HAP-1 (cell line): ENCODE measurements at regions not wholly inside any gene's neighbourhood (a gene's known extent, or its start where the extent isn't known, plus 50 kb on each side); places are given as distances from the start of the nearest gene placed in this dataset.

Experiments
- DNase-seq, 2 experiments: peaks; one replicate each; pipeline ENCODE4 v3.0.0-alpha.2; 2016 to 2020; ENCODE audit warnings: low spot score in 2 of 2
- H3K27me3 ChIP-seq: fragments of 250-450 bp; sonication (Bioruptor Pico); 2 replicates; pipeline ENCODE4 v1.5.1; 2020; ENCODE audit warnings: low read depth, mild to moderate bottlenecking, moderate library complexity
- H3K36me3 ChIP-seq: fragments of 250-450 bp; sonication (Bioruptor Pico); replicated peaks from 2 replicates; pipeline ENCODE4 v1.5.1; 2020; ENCODE audit warnings: mild to moderate bottlenecking
- H3K4me1 ChIP-seq: fragments of 250-450 bp; sonication (Bioruptor Pico); 2 replicates; pipeline ENCODE4 v1.5.1; 2020; ENCODE audit warnings: mild to moderate bottlenecking
- H3K4me3 ChIP-seq: fragments of 250-450 bp; sonication (Bioruptor Pico); 2 replicates; pipeline ENCODE4 v1.5.1; 2020; ENCODE audit warnings: mild to moderate bottlenecking, moderate library complexity
- H3K9me3 ChIP-seq: fragments of 250-450 bp; sonication (Bioruptor Pico); 2 replicates; pipeline ENCODE4 v1.5.1; 2020; ENCODE audit warnings: mild to moderate bottlenecking, moderate library complexity
- in situ Hi-C: fragments of 300-500 bp; cut with MboI; formaldehyde crosslinking; loops from 3 replicates; pipeline ENCODE4 v1.14.3; 2020; ENCODE audit warnings: low sequenced_read_pairs, inconsistent platforms, mixed read lengths

GRCh38 chr20:48319943-48320584 is 507.7 kb downstream of the PREX1 start:
- H3K4me1 ChIP-seq, result no peaks in the 10 kb centered on the region
- no peak overlapping the region for H3K4me3 ChIP-seq
- no peaks in the 10 kb centered on the region for H3K9me3 ChIP-seq
- no peak for DNase-seq
- no peaks in the 10 kb centered on the region for H3K36me3 ChIP-seq
- in situ Hi-C loops, result no loop called here
- no peaks in the 10 kb centered on the region for H3K27me3 ChIP-seq

DNA sequence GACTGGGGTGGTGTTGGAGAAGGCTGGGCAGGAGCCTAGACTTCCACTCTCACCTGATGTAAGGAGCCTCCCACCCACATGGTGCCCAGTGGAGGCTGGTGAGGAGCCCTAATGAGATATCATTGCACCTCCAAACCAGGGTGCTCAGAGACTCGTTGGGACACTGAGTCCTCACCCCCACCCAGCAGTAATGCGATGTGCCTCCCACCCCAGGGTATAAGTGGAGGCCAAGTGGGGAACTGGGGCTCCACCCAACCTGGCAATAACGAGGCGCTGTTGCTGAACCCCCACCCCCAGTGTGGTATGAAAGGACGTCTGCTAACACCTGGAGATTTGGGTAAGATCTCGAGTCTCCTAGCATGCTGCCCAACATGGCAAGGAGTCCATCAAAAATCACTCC is 510.2 kb downstream of the PREX1 start:
- no peaks in the 10 kb centered on the region for H3K9me3 ChIP-seq
- H3K36me3 ChIP-seq, result no peaks in the 10 kb centered on the region
- H3K4me1 ChIP-seq, result no peaks in the 10 kb centered on the region
- DNase-seq, result no peak
- H3K4me3 ChIP-seq, result no peak overlapping the region
- in situ Hi-C loops, result no loop called here
- no peaks in the 10 kb centered on the region for H3K27me3 ChIP-seq

- H3K9me3 ChIP-seq, result no peaks in the 10 kb centered on the region
- no peaks in the 10 kb centered on the region for H3K4me1 ChIP-seq
- no peak overlapping the region for H3K4me3 ChIP-seq
- in situ Hi-C loops, result no loop called here
- no peaks in the 10 kb centered on the region for H3K27me3 ChIP-seq
- DNase-seq, result no peak
- H3K36me3 ChIP-seq, result no peaks in the 10 kb centered on the region
These were observed 512.7 kb downstream of the PREX1 start for GRCh38 chr20:48314925-48315592.

- Histone ChIP-seq H3K9me3 (no peaks in the 10 kb centered on the region), H3K4me1 (no peaks in the 10 kb centered on the region), H3K27me3 (no peaks in the 10 kb centered on the region), H3K36me3 (no peaks in the 10 kb centered on the region), H3K4me3 (no peak overlapping the region)
- in situ Hi-C loops, result no loop called here
- DNase-seq, result no peak
These were observed 514.5 kb downstream of the PREX1 start for GRCh38 chr20:48313324-48313723.

DNA sequence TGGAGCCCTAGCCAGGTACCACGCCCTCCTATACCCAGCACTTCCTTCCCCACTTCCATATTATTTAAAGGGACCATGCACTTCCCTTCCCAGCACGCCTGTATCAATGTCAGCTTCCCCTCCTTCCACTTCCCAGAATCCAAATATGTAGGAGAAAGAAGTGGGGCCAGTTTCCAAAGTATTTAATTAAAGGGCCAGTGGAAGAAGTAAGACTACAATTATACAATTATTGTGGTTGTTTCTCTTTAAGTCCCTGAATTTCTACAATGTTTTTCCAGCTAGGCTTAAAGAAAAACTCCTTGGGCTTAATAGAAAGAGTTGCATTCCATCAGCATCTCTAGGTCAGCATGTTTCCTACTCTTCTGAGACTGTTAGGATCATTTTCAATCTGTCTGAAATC is 515.8 kb downstream of the PREX1 start:
- Histone ChIP-seq H3K9me3 (no peaks in the 10 kb centered on the region), H3K36me3 (no peaks in the 10 kb centered on the region), H3K4me3 (no peak overlapping the region), H3K4me1 (no peaks in the 10 kb centered on the region), H3K27me3 (no peaks in the 10 kb centered on the region)
- in situ Hi-C loops, result no loop called here
- no peak for DNase-seq

DNA sequence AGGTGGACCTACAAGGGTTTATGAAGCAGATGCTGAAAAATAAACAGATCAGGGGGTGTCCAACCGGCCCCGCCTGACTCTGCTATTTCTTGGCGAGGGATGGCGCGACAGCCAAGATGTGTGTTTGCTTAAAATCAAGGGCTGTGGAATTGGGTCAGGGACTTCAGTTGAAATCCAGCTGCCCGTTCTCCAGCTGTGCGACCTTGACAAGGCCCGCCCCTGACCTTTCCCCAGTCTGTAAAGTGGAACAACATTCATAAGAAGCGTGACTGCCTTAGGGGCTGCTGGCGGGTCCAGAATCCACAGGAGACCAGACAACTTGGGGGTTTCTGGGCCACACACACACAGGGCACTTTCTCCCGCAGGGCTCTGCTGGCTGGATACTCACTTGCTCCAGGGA is 517.5 kb downstream of the PREX1 start:
- Histone ChIP-seq H3K4me3 (no peak overlapping the region), H3K9me3 (no peaks in the 10 kb centered on the region), H3K27me3 (no peaks in the 10 kb centered on the region), H3K36me3 (no peaks in the 10 kb centered on the region), H3K4me1 (no peaks in the 10 kb centered on the region)
- in situ Hi-C loops, result no loop called here
- DNase-seq, result no peak

DNA sequence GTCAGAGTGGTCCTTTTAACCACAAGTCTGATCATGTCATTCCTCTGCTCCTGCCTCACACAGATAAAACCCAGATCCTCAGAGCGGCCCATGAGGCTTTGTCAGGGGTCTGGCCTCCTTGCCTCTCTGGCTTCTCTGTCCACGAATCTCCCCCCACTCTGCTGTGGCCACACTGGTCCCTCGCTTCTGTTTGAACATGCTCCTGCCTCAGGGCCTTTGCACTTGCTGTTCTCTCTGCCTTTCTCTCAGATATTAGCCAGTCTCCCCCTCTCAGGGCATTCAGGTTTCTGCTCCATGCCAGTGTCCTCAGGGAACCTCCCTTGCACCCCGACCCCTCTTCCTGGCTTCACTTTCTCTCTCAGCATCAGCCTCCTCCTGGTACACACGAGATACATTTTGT is 518.5 kb downstream of the PREX1 start:
- no peak overlapping the region for H3K4me3 ChIP-seq
- no peaks in the 10 kb centered on the region for H3K9me3 ChIP-seq
- in situ Hi-C loops, result no loop called here
- no peaks in the 10 kb centered on the region for H3K27me3 ChIP-seq
- H3K4me1 ChIP-seq, result no peaks in the 10 kb centered on the region
- H3K36me3 ChIP-seq, result no peaks in the 10 kb centered on the region
- no peak for DNase-seq

DNA sequence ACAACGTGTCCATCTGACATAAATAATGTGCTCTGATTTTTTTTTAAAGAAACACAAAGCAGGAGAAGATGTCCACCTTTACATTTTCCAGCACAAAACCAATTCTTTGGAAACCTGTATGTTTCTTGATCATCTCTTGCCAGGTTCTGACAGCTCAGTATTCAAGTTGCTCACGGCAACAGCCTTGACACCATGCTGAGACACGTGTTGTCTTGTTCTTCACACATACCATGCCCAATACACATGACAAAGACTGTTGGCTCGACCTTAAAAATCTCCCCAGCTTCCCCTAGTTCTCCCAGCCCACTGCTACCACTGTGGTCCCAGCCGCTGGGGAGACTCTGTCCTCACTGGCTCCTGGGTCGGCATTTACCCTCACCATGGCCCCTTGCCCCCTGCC is 518.9 kb downstream of the PREX1 start:
- Histone ChIP-seq H3K4me1 (no peaks in the 10 kb centered on the region), H3K9me3 (no peaks in the 10 kb centered on the region), H3K36me3 (no peaks in the 10 kb centered on the region), H3K27me3 (no peaks in the 10 kb centered on the region), H3K4me3 (no peak overlapping the region)
- in situ Hi-C loops, result no loop called here
- DNase-seq, result no peak

GRCh38 chr20:48308232-48308781 is 519.5 kb downstream of the PREX1 start:
- no peaks in the 10 kb centered on the region for H3K36me3 ChIP-seq
- H3K4me3 ChIP-seq, result no peak overlapping the region

GRCh38 chr20:48307277-48307676 is 520.5 kb downstream of the PREX1 start:
- no peaks in the 10 kb centered on the region for H3K36me3 ChIP-seq
- DNase-seq, result no peak
- H3K27me3 ChIP-seq, result no peaks in the 10 kb centered on the region
- no peak overlapping the region for H3K4me3 ChIP-seq
- H3K9me3 ChIP-seq, result no peaks in the 10 kb centered on the region
- no peaks in the 10 kb centered on the region for H3K4me1 ChIP-seq
- in situ Hi-C loops, result no loop called here

More at GRCh38 chr20:48308232-48308781, 519.5 kb downstream of the PREX1 start:
- H3K4me1 ChIP-seq, result no peaks in the 10 kb centered on the region
- H3K9me3 ChIP-seq, result no peaks in the 10 kb centered on the region
- no peaks in the 10 kb centered on the region for H3K27me3 ChIP-seq
- in situ Hi-C loops, result no loop called here
- DNase-seq, result no peak

DNA sequence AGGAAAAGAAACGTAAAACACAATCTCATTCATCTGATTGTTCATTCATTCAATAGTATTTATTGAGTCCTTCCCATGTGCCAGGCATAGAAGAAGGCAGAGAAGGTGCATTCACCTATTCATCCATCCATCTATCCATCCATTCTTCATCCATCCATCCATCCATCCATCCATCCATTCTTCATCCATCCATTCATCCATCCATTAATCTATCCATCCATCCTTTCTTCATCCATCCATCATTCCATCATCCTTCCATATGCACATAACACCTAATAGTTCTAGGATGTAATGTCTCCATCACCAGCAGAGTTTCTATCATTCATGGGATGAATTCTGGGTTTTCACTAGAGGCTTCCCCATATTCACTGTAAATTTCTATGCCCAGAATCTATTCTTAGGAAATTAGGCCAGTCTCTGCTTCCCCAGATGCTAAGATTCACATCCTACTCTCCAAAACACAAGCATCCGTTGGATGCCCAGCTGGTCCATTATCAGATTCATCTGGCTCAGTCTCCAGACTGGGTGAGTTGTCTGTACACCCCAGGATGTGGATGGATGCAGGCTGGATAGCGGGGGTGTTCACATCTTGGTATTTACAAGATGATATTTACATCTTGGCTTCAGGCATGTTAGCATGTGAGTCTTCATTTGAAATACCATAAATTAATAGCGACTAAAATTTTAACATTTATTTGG is 517.7 kb upstream of the SULF2 start:
- H3K4me1 ChIP-seq, result peaks cover 14% of the 10 kb centered on the region
- DNase-seq, result no peak
- in situ Hi-C loops, result no loop called here

GRCh38 chr20:48302149-48302548 is 516.9 kb upstream of the SULF2 start:
- Histone ChIP-seq H3K36me3 (no peaks in the 10 kb centered on the region), H3K9me3 (no peaks in the 10 kb centered on the region), H3K4me1 (peaks cover 14% of the 10 kb centered on the region), H3K4me3 (no peak overlapping the region), H3K27me3 (no peaks in the 10 kb centered on the region)
- no peak for DNase-seq
- in situ Hi-C loops, result no loop called here

More for the DNA sequence above, 517.7 kb upstream of the SULF2 start:
- Histone ChIP-seq H3K4me3 (no peak overlapping the region), H3K27me3 (no peaks in the 10 kb centered on the region), H3K9me3 (no peaks in the 10 kb centered on the region), H3K36me3 (no peaks in the 10 kb centered on the region)

DNA sequence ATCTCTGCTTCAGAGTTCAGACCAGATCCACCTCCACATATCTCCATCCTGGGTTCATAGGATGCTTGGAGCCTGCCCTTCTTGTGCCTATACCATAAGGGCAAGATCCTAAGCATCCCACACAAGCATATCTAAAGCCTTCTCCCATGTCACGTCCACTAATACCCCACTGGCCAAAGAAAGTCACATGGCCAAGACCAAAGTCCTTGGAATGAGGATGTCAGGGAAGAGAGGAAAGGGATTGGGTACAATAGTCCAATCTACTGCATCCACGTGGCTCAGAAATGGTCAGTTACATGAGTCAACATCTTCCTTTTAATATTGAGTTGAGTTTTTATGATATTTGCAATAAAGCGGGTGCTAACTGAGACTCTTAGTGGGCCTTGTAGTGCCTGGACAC is 515.9 kb upstream of the SULF2 start:
- Histone ChIP-seq H3K27me3 (no peaks in the 10 kb centered on the region), H3K36me3 (no peaks in the 10 kb centered on the region), H3K4me1 (peaks cover 14% of the 10 kb centered on the region), H3K4me3 (no peak overlapping the region), H3K9me3 (no peaks in the 10 kb centered on the region)
- no peak for DNase-seq
- in situ Hi-C loops, result no loop called here

- Histone ChIP-seq H3K4me1 (peaks cover 20% of the 10 kb centered on the region), H3K4me3 (no peak overlapping the region)
These were observed 515.2 kb upstream of the SULF2 start for GRCh38 chr20:48300529-48300928.

More at GRCh38 chr20:48300529-48300928, 515.2 kb upstream of the SULF2 start:
- in situ Hi-C loops, result no loop called here
- DNase-seq, result no peak
- no peaks in the 10 kb centered on the region for H3K9me3 ChIP-seq
- no peaks in the 10 kb centered on the region for H3K36me3 ChIP-seq
- H3K27me3 ChIP-seq, result no peaks in the 10 kb centered on the region
